ENCODE measurements at regions not wholly inside any gene's neighbourhood (a gene's known extent, or its start where the extent isn't known, plus 50 kb on each side); places are given as distances from the start of the nearest gene placed in this dataset.

DNA sequence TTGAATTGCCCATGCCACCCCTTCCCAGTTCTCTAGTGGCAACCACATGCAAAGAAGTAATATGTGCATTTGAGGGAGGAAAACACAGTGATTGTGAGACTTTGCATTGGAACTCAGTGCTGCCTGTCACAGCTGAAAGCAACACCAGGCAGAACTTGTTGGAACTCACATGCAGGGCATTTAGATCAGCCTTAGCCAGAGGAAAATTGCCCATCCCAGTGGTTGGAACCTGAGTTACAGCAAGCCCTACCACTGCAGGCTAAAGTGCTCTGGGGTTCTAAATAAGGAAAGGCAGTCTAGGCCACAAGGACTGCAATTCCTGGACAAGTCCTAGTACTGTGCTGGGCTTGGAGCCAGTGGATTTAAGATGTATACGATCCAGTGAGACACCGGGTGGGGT, 245.3 kb upstream of the UFL1 start:
- ATAC-seq = no peak
- TF ChIP-seq ISL1 (CRISPR knock-in tag; IDR thresholded peaks at IDR 0.05) = no peak

DNA sequence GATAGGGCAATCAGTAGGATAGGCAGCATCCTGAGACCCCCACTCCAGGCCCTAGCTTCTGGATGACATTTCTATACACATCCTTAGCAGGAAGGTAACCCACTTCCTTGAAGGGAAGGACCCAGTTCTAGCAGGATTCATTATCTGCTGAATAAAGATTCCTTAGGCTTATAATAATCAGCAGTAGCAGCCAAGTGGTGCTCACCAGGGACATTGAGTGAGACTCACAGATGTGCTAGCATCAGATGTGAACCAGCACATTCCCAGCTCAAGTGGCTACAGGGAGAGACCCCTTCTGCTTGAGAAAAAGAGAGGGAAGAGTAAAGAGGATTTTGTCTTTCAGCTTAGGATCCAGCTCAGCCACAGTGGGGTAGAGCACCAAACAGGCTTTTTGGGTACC, 244.8 kb upstream of the UFL1 start:
- TF ChIP-seq, protein P1, sequence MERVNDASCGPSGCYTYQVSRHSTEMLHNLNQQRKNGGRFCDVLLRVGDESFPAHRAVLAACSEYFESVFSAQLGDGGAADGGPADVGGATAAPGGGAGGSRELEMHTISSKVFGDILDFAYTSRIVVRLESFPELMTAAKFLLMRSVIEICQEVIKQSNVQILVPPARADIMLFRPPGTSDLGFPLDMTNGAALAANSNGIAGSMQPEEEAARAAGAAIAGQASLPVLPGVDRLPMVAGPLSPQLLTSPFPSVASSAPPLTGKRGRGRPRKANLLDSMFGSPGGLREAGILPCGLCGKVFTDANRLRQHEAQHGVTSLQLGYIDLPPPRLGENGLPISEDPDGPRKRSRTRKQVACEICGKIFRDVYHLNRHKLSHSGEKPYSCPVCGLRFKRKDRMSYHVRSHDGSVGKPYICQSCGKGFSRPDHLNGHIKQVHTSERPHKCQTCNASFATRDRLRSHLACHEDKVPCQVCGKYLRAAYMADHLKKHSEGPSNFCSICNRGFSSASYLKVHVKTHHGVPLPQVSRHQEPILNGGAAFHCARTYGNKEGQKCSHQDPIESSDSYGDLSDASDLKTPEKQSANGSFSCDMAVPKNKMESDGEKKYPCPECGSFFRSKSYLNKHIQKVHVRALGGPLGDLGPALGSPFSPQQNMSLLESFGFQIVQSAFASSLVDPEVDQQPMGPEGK (CRISPR knock-in tag; IDR thresholded peaks at IDR 0.05; ENCODE audit: borderline replicate concordance) = no peak
- TF ChIP-seq BACH2 (CRISPR knock-in tag; IDR thresholded peaks at IDR 0.05; ENCODE audit: borderline replicate concordance) (no peak), ISL1 (CRISPR knock-in tag; IDR thresholded peaks at IDR 0.05) (no peak), GLIS3 (CRISPR knock-in tag; IDR thresholded peaks at IDR 0.05) (no peak), ZNF70 (CRISPR knock-in tag; IDR thresholded peaks at IDR 0.05) (no peak), ESRRG (CRISPR knock-in tag; IDR thresholded peaks at IDR 0.05) (no peak), SNAI2 (CRISPR knock-in tag; IDR thresholded peaks at IDR 0.05) (no peak), ZFP30 (CRISPR knock-in tag; IDR thresholded peaks at IDR 0.05) (no peak), ZNF565 (CRISPR knock-in tag; conservative IDR thresholded peaks at IDR 0.05; ENCODE audit: low read depth) (no peak), PPARA (CRISPR knock-in tag; IDR thresholded peaks at IDR 0.05; ENCODE audit: borderline replicate concordance) (no peak), ARNTL (CRISPR knock-in tag; IDR thresholded peaks at IDR 0.05; ENCODE audit: borderline replicate concordance, low read depth) (no peak), OSR1 (CRISPR knock-in tag; IDR thresholded peaks at IDR 0.05) (no peak)
- TF ChIP-seq, protein P2, sequence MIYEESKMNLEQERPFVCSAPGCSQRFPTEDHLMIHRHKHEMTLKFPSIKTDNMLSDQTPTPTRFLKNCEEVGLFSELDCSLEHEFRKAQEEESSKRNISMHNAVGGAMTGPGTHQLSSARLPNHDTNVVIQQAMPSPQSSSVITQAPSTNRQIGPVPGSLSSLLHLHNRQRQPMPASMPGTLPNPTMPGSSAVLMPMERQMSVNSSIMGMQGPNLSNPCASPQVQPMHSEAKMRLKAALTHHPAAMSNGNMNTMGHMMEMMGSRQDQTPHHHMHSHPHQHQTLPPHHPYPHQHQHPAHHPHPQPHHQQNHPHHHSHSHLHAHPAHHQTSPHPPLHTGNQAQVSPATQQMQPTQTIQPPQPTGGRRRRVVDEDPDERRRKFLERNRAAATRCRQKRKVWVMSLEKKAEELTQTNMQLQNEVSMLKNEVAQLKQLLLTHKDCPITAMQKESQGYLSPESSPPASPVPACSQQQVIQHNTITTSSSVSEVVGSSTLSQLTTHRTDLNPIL (CRISPR knock-in tag; IDR thresholded peaks at IDR 0.05; ENCODE audit: low read depth) = no peak
- TF ChIP-seq, protein P3, sequence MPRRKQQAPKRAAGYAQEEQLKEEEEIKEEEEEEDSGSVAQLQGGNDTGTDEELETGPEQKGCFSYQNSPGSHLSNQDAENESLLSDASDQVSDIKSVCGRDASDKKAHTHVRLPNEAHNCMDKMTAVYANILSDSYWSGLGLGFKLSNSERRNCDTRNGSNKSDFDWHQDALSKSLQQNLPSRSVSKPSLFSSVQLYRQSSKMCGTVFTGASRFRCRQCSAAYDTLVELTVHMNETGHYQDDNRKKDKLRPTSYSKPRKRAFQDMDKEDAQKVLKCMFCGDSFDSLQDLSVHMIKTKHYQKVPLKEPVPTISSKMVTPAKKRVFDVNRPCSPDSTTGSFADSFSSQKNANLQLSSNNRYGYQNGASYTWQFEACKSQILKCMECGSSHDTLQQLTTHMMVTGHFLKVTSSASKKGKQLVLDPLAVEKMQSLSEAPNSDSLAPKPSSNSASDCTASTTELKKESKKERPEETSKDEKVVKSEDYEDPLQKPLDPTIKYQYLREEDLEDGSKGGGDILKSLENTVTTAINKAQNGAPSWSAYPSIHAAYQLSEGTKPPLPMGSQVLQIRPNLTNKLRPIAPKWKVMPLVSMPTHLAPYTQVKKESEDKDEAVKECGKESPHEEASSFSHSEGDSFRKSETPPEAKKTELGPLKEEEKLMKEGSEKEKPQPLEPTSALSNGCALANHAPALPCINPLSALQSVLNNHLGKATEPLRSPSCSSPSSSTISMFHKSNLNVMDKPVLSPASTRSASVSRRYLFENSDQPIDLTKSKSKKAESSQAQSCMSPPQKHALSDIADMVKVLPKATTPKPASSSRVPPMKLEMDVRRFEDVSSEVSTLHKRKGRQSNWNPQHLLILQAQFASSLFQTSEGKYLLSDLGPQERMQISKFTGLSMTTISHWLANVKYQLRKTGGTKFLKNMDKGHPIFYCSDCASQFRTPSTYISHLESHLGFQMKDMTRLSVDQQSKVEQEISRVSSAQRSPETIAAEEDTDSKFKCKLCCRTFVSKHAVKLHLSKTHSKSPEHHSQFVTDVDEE (CRISPR knock-in tag; IDR thresholded peaks at IDR 0.05) = no peak
- TF ChIP-seq, protein P4, sequence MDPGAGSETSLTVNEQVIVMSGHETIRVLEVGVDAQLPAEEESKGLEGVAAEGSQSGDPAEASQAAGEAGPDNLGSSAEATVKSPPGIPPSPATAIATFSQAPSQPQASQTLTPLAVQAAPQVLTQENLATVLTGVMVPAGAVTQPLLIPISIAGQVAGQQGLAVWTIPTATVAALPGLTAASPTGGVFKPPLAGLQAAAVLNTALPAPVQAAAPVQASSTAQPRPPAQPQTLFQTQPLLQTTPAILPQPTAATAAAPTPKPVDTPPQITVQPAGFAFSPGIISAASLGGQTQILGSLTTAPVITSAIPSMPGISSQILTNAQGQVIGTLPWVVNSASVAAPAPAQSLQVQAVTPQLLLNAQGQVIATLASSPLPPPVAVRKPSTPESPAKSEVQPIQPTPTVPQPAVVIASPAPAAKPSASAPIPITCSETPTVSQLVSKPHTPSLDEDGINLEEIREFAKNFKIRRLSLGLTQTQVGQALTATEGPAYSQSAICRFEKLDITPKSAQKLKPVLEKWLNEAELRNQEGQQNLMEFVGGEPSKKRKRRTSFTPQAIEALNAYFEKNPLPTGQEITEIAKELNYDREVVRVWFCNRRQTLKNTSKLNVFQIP (CRISPR knock-in tag; IDR thresholded peaks at IDR 0.05; ENCODE audit: borderline replicate concordance, low read depth) = no peak
- no peak for ATAC-seq

DNA sequence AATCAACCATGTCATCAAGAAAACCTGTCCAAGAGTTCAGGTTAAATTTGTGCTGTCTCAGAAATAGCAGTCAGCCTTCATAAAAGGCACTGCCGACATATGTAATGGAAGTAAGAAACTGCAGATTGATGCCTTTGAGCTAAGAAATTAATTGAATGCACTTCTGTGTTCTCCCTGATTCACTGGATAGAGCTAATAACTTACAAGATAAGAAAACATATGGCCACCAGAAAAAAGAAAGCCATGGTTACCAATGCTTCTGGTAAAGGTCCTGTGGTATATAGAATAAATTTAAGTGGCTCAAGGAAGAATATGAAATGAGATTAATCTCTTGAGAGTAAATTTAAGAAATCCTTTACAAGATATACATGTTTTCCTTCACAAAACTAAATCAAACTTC, 242.5 kb upstream of the UFL1 start:
- TF ChIP-seq ZC3H10 (CRISPR knock-in tag; IDR thresholded peaks at IDR 0.05) (no peak), ZNF70 (CRISPR knock-in tag; IDR thresholded peaks at IDR 0.05) (0 out of 2 replicates have a peak, but pooled peaks have one; percentile 13), ESRRG (CRISPR knock-in tag; IDR thresholded peaks at IDR 0.05) (no peak), ISL1 (CRISPR knock-in tag; IDR thresholded peaks at IDR 0.05) (no peak), ARNTL (CRISPR knock-in tag; IDR thresholded peaks at IDR 0.05; ENCODE audit: borderline replicate concordance, low read depth) (no peak), BACH2 (CRISPR knock-in tag; IDR thresholded peaks at IDR 0.05; ENCODE audit: borderline replicate concordance) (no peak), PPARA (CRISPR knock-in tag; IDR thresholded peaks at IDR 0.05; ENCODE audit: borderline replicate concordance) (no peak), ZFP3 (CRISPR knock-in tag; IDR thresholded peaks at IDR 0.05) (no peak), ZNF565 (CRISPR knock-in tag; conservative IDR thresholded peaks at IDR 0.05; ENCODE audit: low read depth) (no peak), RARB (CRISPR knock-in tag; IDR thresholded peaks at IDR 0.05) (no peak), ZNF8 (CRISPR knock-in tag; IDR thresholded peaks at IDR 0.05) (no peak), GLIS3 (CRISPR knock-in tag; IDR thresholded peaks at IDR 0.05) (no peak), TCF4 (CRISPR knock-in tag; IDR thresholded peaks at IDR 0.05; ENCODE audit: borderline replicate concordance) (peak; percentile 93), ZFP30 (CRISPR knock-in tag; IDR thresholded peaks at IDR 0.05) (no peak), SNAI2 (CRISPR knock-in tag; IDR thresholded peaks at IDR 0.05) (no peak)
- TF ChIP-seq, protein P3 (CRISPR knock-in tag; IDR thresholded peaks at IDR 0.05) = peak; percentile 84
- TF ChIP-seq, protein P1 (CRISPR knock-in tag; IDR thresholded peaks at IDR 0.05; ENCODE audit: borderline replicate concordance) = no peak
- TF ChIP-seq, protein P5, sequence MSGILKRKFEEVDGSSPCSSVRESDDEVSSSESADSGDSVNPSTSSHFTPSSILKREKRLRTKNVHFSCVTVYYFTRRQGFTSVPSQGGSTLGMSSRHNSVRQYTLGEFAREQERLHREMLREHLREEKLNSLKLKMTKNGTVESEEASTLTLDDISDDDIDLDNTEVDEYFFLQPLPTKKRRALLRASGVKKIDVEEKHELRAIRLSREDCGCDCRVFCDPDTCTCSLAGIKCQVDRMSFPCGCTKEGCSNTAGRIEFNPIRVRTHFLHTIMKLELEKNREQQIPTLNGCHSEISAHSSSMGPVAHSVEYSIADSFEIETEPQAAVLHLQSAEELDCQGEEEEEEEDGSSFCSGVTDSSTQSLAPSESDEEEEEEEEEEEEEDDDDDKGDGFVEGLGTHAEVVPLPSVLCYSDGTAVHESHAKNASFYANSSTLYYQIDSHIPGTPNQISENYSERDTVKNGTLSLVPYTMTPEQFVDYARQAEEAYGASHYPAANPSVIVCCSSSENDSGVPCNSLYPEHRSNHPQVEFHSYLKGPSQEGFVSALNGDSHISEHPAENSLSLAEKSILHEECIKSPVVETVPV (CRISPR knock-in tag; IDR thresholded peaks at IDR 0.05) = 0 out of 2 replicates have a peak, but pooled peaks have one; percentile 51

More for the DNA sequence above, 242.5 kb upstream of the UFL1 start:
- ATAC-seq = no peak

All from SK-N-SH treated with all-trans-retinoic acid at 6 μM for 48 hours (cell line).